K562 (cell line): ENCODE measurements at regions not wholly inside any gene's neighbourhood (a gene's known extent, or its start where the extent isn't known, plus 50 kb on each side); places are given as distances from the start of the nearest gene placed in this dataset.

Experiments used
- DMBX1 ChIP-seq: fragments of 250-450 bp; sonication (Bioruptor Pico); IDR thresholded peaks from 2 replicates; pipeline ENCODE4 v1.8.0; 2022; ENCODE audit warnings: inconsistent platforms, mild to moderate bottlenecking, moderate library complexity, borderline replicate concordance
- EWSR1 ChIP-seq: fragments of 450-650 bp; IDR thresholded peaks from 2 replicates; pipeline ENCODE4 v1.6.1; 2018; ENCODE audit warnings: borderline replicate concordance, mild to moderate bottlenecking, low read depth, moderate library complexity; ENCODE audit not compliant: partially characterized antibody
- HDAC6 ChIP-seq: IDR thresholded peaks from 2 replicates; pipeline ENCODE4 v1.6.1; 2012; ENCODE audit warnings: low read depth, mild to moderate bottlenecking, control low read depth, inconsistent platforms, low read length, moderate library complexity
- HDGF ChIP-seq: fragments of 450-650 bp; IDR thresholded peaks from 2 replicates; pipeline ENCODE4 v1.6.1; 2016
- HEY1 ChIP-seq: fragments of 250-450 bp; sonication (Bioruptor Pico); IDR thresholded peaks from 2 replicates; pipeline ENCODE4 v1.5.0; 2020; ENCODE audit warnings: mild to moderate bottlenecking, moderate library complexity, borderline replicate concordance
- LEF1 ChIP-seq: fragments of 450-650 bp; IDR thresholded peaks from 2 replicates; pipeline ENCODE4 v1.6.1; 2016; ENCODE audit warnings: mild to moderate bottlenecking
- NCOA6 ChIP-seq: fragments of 450-650 bp; IDR thresholded peaks from 2 replicates; pipeline ENCODE4 v1.6.1; 2017; ENCODE audit warnings: mild to moderate bottlenecking
- SPI1 ChIP-seq: IDR thresholded peaks from 2 replicates; pipeline ENCODE4 v1.6.1; 2011; ENCODE audit warnings: low read depth, low read length, control low read depth, borderline replicate concordance
- TBL1XR1 ChIP-seq, 2 experiments: IDR thresholded peaks; 2 replicates each; pipeline ENCODE4 v1.6.1; 2012; ENCODE audit warnings: improper control_type of control experiment in 2 of 2, low read length in 2 of 2, mild to moderate bottlenecking in 1 of 2
- TOE1 ChIP-seq, 2 experiments: fragments of 450-650 bp in 1 of 2; sonication (generic) in 1 of 2; formaldehyde crosslinking in 1 of 2; IDR thresholded peaks; 2 replicates each; pipeline versions ENCODE4 v1.7.1 to v1.8.0; 2016 to 2022; ENCODE audit warnings: borderline replicate concordance in 2 of 2, mild to moderate bottlenecking in 2 of 2, antibody characterized with exemption in 1 of 2, inconsistent platforms in 1 of 2, low read depth in 1 of 2, missing genetic modification reagents in 1 of 2, moderate library complexity in 1 of 2
- ZBTB1 ChIP-seq: sonication (generic); formaldehyde crosslinking; IDR thresholded peaks from 2 replicates; pipeline ENCODE4 v1.8.1; 2023; ENCODE audit warnings: missing genetic modification reagents, low read depth, mild to moderate bottlenecking, borderline replicate concordance
- ZNF124 ChIP-seq: sonication (generic); formaldehyde crosslinking; IDR thresholded peaks from 2 replicates; pipeline ENCODE4 v1.8.1; 2022; ENCODE audit warnings: missing genetic modification reagents
- ZNF232 ChIP-seq: sonication (generic); formaldehyde crosslinking; IDR thresholded peaks from 2 replicates; pipeline ENCODE4 v1.8.0; 2022; ENCODE audit warnings: mild to moderate bottlenecking, missing genetic modification reagents
- TF ChIP-seq, protein P1 (sequence below): IDR thresholded peaks from 2 replicates; pipeline ENCODE4 v1.6.1; 2012; ENCODE audit warnings: low read depth, low read length, improper control_type of control experiment, borderline replicate concordance
- TF ChIP-seq, protein P2 (sequence below): fragments of 250-450 bp; sonication (Bioruptor Pico); IDR thresholded peaks from 2 replicates; pipeline ENCODE4 v1.8.0; 2022; ENCODE audit warnings: moderate library complexity, mild to moderate bottlenecking, inconsistent platforms
- TF ChIP-seq, protein P3 (sequence below): fragments of 450-650 bp; IDR thresholded peaks from 2 replicates; pipeline ENCODE4 v1.6.1; 2016
- TF ChIP-seq, protein P4 (sequence below): fragments of 250-450 bp; sonication (Bioruptor Pico); IDR thresholded peaks from 2 replicates; pipeline ENCODE4 v1.5.0; 2022; ENCODE audit warnings: mild to moderate bottlenecking
- TF ChIP-seq, protein P5 (sequence below), 2 experiments: fragments of 450-650 bp; IDR thresholded peaks; 2 replicates each; pipeline ENCODE4 v1.6.1; 2016

DNA sequence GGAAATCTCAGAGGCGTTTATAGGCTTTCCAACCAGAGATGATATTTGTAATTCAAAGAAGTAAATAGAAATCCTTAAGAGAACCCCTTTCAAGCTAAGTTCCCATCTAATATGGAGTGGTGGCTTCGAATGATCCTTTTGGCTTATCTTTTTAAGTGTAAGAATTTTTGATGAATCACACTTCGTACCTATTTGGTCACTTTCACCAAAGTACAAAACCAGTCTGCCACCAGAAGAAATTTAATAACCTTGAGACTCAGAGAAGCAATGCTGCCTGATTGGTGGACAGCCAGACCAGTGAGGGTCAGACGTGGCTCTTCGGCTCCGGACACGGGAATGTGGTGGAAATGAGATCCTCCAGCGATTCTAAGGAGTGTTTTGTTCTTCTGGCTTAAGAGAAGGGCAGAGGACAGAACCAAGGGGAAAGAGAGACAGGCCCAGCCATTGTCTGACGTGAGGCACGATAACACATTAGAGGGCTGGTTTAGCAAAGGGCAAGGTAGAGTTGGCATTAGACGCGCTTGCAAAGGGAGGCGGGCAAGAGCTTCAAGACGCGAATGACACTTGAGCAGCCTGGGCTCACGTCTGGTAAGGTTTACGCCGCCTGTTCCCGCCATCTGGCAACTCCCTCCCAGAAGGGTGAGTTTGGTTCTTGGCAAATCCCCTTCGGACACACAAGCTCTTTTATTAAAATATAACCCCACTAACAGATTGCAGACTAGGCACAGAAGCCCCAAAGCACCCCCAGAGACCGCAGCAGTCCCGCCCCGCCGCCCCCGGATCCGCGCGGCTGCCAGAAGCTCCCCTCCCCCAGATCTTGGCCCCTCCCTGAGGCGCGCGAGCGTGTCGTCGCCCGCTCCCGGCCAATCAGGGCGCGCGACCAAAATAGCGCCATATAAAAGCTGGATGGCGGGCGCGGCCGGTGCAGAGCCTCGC is 50.0 kb upstream of the EZR start (continued):
- TF ChIP-seq TOE1 (IDR thresholded peaks at IDR 0.05; ENCODE audit: borderline replicate concordance) (peak; percentile 41), TOE1 (CRISPR knock-in tag; IDR thresholded peaks at IDR 0.05; ENCODE audit: borderline replicate concordance, low read depth) (peak; percentile 93; the same call in 1 of the 2 replicates), HDAC6 (no peak), TBL1XR1 (IDR thresholded peaks at IDR 0.05; ENCODE audit: low read length in 2 of 2) (no peak), NCOA6 (peak; percentile 83), EWSR1 (no peak), LEF1 (peak; percentile 69), SPI1 (no peak), ZNF232 (CRISPR knock-in tag) (no peak), ZBTB1 (CRISPR knock-in tag) (peak; percentile 66; the same call in 1 of the 2 replicates), DMBX1 (CRISPR knock-in tag) (peak; percentile 77; the same call in 1 of the 2 replicates), HDGF (peak; percentile 62; the same call in 1 of the 2 replicates), ZNF124 (no peak), HEY1 (CRISPR knock-in tag) (peak; percentile 62; the same call in 1 of the 2 replicates)
- TF ChIP-seq, protein P1, sequence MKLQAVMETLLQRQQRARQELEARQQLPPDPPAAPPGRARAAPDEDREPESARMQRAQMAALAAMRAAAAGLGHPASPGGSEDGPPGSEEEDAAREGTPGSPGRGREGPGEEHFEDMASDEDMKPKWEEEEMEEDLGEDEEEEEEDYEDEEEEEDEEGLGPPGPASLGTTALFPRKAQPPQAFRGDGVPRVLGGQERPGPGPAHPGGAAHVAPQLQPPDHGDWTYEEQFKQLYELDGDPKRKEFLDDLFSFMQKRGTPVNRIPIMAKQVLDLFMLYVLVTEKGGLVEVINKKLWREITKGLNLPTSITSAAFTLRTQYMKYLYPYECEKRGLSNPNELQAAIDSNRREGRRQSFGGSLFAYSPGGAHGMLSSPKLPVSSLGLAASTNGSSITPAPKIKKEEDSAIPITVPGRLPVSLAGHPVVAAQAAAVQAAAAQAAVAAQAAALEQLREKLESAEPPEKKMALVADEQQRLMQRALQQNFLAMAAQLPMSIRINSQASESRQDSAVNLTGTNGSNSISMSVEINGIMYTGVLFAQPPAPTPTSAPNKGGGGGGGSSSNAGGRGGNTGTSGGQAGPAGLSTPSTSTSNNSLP: no peak
- TF ChIP-seq, protein P2, sequence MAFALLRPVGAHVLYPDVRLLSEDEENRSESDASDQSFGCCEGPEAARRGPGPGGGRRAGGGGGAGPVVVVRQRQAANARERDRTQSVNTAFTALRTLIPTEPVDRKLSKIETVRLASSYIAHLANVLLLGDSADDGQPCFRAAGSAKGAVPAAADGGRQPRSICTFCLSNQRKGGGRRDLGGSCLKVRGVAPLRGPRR (CRISPR knock-in tag): no peak
- TF ChIP-seq, protein P3, sequence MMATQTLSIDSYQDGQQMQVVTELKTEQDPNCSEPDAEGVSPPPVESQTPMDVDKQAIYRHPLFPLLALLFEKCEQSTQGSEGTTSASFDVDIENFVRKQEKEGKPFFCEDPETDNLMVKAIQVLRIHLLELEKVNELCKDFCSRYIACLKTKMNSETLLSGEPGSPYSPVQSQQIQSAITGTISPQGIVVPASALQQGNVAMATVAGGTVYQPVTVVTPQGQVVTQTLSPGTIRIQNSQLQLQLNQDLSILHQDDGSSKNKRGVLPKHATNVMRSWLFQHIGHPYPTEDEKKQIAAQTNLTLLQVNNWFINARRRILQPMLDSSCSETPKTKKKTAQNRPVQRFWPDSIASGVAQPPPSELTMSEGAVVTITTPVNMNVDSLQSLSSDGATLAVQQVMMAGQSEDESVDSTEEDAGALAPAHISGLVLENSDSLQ: peak; percentile 40; the same call in 1 of the 2 replicates
- TF ChIP-seq, protein P4, sequence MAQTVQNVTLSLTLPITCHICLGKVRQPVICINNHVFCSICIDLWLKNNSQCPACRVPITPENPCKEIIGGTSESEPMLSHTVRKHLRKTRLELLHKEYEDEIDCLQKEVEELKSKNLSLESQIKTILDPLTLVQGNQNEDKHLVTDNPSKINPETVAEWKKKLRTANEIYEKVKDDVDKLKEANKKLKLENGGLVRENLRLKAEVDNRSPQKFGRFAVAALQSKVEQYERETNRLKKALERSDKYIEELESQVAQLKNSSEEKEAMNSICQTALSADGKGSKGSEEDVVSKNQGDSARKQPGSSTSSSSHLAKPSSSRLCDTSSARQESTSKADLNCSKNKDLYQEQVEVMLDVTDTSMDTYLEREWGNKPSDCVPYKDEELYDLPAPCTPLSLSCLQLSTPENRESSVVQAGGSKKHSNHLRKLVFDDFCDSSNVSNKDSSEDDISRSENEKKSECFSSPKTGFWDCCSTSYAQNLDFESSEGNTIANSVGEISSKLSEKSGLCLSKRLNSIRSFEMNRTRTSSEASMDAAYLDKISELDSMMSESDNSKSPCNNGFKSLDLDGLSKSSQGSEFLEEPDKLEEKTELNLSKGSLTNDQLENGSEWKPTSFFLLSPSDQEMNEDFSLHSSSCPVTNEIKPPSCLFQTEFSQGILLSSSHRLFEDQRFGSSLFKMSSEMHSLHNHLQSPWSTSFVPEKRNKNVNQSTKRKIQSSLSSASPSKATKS (CRISPR knock-in tag): no peak
- TF ChIP-seq, protein P5, sequence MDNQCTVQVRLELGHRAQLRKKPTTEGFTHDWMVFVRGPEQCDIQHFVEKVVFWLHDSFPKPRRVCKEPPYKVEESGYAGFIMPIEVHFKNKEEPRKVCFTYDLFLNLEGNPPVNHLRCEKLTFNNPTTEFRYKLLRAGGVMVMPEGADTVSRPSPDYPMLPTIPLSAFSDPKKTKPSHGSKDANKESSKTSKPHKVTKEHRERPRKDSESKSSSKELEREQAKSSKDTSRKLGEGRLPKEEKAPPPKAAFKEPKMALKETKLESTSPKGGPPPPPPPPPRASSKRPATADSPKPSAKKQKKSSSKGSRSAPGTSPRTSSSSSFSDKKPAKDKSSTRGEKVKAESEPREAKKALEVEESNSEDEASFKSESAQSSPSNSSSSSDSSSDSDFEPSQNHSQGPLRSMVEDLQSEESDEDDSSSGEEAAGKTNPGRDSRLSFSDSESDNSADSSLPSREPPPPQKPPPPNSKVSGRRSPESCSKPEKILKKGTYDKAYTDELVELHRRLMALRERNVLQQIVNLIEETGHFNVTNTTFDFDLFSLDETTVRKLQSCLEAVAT (IDR thresholded peaks at IDR 0.05): peak; percentile 62 to 88; a peak in 3 of 4 replicates
